GM18517 (cell line): ENCODE measurements at regions not wholly inside any gene's neighbourhood (a gene's known extent, or its start where the extent isn't known, plus 50 kb on each side); places are given as distances from the start of the nearest gene placed in this dataset.

Experiments used
- ATAC-seq: cut with Tn5 transposase; IDR thresholded peaks from one replicate; pipeline ENCODE4 v1.9.1; 2021; ENCODE audit warnings: mild to moderate bottlenecking, moderate library complexity; ENCODE audit not compliant: unreplicated experiment

DNA sequence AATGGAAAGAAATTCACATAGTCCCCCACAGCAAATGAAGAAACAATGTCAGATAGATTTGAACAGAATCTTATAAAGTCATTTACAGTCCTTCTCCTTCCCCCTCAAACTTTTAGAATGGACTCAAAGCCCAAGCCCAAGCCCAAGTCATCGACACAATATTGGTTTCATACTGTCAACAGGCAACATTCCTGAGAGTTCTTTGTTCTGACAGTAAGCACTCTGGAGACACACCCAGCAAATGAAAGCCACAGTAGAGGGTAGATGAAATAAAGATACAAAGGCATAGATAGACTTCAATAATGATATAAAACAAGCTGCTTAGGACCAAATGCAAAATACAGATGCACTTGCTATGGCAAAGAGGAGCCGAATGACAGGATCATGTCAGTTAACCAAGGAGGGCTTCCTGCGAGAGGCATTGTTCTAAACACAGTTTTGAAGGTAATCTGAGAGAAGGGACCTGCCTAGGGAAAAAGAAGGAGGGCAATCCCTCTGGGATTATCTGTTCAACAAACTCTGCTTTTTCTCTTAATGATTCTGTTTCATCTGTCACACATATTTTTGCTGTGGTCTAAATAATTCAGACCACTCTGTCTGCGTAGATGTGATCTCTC is 97.1 kb upstream of the MAP4K3 start:
- no peak for ATAC-seq

DNA sequence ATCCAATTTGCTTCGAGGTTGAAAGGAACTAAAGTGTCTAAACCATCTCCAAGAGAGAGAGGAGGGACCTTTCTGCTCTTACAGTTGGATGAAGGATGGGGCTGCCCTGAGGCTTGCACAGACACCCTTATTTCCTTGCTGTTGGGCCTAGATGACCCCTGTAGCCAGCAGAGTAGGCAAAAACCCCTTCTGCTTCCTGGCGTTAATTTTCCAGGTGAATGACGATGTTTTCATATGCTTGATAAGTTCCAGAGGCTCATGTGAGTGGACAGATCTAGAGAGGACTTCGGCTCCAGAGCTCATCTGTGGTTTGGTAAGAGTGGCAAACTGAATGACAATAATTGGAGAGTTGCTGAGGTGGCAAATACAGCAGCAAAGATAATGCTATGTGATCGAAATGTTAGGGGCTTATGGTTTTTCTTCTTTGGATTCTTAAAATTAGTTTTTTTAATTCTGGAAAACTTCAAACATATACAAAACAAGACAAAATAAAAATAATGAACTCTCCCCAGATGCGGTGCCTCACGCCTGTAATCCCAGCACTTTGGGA is 98.6 kb upstream of the MAP4K3 start:
- ATAC-seq = no peak

DNA sequence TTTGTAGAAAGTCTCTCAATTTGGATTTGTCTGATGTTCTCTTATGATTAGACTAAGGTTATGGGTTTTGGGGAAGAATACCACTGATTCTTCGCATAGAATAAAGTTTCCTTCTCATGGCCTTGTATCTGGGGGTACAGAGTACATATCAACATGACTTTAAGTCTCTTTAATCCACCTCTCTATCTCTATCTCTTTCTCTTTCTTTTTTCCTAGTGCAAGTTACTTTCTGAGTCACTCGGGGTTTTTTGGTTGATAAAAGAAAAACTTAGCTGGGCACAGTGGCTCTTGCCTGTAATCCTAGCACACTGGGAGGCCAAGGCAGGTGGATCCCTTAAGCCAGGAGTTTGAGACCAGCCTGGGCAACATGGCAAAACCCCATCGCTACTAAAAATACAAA is 100.1 kb upstream of the MAP4K3 start:
- ATAC-seq = no peak

DNA sequence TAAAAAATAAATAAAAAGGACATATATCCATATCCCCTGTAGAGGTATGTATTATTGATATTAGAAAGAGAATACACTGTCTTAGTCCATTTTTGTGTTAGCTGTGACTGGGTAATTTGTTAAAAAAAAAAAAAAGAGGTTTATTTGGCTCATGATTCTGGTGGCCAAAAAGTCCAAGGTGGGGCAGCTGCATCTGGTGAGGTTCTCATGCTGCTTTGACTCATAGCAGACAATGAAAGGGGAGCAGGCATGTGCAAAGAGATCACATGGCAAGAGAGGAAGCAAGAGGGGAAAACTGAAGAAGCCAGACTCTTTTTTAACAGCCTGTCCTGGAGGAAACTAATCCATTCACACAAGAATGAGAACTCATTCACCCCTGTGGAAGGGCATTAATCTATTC is 101.6 kb upstream of the MAP4K3 start:
- no peak for ATAC-seq

DNA sequence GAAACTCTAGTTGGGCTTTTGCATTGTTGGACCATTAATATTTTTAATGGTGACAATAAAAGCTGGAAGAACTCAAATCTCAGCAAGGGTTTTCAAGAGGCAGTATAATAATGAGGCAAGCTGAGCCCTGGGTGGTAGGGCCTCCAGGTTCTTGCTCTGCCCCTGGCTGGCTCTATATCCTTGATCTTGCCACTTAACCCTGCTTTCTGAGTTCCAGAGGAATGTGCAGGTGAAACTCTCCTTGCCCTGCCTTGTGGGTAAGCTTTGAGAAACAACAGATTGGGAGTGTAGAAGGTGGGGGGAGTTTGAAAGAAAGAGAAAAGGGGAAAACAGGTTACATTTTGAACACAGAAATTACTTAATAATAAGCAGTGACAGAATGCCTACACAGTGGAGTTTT is 103.3 kb upstream of the MAP4K3 start:
- no peak for ATAC-seq

DNA sequence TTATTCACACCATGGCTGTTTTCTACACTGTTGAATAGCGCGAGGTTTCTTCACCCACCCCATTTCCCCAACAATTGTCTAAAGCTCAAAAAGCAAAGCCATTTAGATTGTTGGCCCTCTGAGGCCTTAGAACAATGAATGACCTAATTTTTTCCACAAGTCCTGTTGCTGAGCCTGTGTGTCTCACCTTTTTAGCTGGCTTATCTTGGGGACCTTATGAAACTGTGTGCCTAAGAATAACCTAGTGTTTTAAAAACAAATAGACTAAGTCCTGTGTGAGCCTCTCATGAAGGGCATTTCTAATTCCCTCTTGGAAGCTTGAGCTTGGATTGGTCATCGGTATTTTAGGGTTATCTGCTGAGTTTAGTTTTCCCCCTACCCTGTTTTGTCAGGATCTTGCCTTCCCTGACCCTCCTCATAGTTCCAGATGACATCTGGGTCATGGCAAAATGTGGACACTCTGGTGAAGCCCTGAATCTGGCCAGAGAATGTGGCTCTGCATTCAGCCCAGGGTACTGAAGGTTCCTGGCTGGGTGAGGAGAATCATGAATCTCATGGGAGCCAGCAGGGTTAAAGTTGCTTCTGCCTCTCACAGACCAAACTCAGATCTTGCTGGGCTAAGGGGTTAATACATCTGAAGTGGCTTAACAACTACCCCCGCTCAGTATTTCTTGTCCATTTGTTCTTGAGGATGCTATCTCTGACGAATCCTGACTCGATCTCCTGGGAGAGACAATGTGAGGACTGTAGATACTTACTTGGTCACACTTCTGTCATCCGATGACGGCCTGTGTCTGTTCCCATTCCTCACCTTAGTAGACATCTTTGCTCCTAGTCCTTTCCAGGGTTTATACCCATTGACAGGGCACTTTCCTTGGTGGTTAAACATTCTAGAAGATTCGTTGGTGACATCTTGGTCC is 104.2 kb upstream of the MAP4K3 start:
- ATAC-seq = no peak

DNA sequence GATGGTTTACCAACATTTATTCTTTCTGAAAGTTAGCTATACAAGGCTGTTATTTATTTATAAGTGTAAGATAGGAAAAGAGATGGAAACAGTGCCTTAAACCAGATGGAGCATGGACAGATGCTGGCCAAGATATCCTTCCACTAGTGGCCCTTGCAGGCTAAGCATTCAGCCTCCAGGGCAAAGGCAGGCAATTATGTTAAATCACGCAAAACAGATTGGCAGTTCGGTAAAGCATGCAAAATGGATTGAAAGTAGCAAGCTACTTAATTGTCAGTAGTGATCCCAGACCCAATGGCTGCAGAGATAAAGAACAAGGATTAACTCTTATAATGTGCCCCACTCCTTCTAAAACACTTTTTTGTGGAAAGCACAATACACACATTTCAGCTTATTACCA is 105.4 kb upstream of the MAP4K3 start:
- ATAC-seq = no peak

DNA sequence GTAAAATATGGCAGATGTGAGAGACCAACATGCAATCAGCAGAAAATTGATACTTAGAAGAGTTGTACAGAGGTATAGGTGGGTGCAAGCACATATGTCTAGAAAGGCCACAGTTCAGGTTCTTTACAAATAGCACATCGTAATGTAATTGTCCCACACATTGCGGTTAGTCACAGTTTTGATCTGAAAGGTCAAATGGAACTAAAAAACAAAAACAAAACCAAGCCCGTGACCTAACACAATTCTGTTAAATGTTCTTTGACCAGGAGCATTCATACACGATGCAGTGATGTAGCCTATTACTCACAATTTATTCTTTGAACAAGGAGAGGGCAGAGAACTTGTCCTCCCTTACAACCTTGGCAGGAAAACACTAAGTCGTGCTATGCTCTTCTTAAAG is 108.9 kb upstream of the MAP4K3 start:
- ATAC-seq = no peak

DNA sequence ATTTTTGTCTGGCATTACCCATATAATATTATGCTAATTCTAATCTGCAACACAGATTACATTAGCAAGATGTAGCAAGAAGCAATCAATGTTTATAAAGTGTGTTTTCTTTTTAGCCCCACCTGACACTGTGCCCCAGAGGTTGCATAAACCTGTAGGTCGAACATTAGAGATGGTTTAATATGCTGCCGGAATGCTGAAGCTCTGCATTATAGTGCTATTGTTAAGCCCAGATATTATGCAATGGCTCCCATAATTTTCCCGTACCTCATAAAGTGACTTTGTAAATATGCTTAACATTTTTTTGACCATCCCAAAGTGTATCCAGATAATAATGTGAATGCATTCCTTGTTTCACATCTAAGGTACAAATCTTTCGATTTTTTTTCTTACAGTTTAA is 109.3 kb upstream of the MAP4K3 start:
- no peak for ATAC-seq

DNA sequence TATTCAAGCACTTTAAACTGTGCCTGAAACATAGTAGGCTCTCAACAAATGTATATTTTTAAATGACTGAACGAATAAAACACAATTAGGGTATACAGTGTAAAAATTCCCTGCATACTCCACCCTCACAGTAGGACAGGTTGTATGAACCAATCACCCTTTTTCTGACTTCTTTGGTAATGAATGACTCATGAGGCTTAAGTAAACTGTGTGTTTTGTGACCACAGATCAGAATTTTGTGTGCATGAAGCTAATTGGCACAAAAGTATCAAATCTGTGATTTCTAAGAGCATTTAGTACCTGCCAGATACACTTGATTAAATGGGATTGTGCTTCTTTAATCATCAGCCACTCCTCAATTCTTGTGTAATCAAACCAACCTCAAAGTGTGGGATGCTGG is 109.9 kb upstream of the MAP4K3 start:
- ATAC-seq = no peak

DNA sequence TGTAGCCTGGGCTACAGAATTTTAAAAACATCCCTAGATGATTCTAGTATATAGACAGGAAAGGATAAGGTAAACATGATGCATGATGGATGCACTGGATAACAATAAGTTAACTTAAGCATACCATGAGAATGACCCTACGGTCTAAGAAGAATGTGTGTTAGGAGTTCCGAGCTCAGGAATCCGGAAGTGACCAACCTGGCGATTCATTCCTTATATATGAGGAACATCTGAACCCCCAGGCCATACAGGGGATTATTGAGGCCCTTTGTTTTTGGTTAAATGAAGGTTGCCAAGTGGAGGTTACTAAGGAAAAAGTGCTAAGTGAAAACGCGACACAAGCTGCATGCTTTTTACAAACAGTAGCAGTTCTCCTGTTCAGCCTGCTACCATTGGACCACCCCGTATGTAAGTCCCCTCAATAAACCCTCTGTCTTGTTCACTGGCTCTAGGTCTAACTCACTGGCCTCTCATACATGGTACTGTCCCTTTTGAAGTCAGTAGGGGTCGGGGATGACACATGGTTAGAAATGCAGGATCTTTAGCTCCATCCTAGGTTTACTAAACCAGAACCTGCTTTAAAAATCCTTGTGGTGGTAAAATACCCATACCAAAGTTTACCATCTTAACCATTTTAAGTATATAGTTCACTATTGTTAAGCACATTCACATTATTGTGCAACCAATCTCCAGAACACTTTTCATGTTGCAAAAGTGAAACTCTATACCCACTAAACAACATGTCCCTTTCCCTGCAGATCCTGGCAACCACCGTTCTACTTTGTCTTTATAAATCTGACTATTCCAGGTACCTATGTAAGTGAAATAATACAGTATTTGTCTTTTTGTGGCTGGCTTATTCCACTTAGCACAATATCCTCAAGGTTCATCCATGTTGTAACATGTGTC is 111.0 kb upstream of the MAP4K3 start:
- no peak for ATAC-seq

DNA sequence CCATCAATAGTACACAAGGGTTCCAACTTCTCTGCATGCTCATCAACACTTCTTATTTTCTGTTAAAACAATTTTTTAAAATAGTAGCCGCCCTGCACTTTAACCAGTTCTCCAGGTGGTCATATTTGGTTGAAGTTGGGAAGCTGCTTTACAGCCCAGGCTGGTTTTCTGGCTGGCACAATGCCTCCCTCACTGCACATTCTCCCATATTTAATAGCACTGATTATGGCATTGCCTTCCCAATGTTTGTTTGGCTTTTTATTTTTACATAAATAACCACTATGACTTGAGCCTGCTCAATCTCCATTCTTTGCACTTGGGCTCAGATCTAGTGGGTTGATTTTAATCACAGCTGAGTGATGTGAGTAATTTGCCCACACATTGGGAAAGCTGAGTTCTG is 111.9 kb upstream of the MAP4K3 start:
- no peak for ATAC-seq

DNA sequence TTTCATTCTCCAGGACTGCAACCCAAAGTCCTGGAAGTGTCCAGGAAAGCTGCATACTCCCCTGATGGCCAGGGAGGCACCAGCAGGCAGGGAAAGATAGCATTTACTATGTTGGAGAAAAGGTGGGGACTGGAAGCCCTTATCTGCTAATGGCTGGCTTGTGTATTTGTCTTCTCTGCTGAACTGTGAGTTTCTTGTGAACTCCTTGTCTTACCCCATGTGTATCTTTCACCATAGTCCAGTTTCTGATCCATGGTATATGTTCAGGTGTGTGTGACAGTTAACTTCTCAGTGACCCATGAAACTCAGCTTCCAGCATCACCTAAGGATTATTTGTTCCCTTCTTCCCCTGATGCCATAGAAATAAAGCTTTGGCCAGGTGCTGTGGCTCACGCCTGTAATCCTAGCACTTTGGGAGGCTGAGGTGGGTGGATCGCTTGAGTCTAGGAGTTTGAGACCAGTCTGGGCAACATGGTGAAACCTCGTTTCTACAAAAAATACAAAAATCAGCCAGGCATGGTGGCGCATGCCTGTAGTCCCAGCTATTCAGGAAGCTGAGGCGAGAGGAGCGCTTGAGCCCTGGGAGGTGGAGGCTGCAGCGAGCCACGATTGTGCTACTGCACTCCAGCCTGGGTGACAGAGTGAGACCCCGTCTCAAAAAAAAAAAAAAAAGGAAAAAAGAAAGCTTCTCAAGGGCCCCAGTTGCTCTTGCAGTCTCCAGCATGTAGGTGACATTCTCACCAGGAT is 112.8 kb upstream of the MAP4K3 start:
- no peak for ATAC-seq

DNA sequence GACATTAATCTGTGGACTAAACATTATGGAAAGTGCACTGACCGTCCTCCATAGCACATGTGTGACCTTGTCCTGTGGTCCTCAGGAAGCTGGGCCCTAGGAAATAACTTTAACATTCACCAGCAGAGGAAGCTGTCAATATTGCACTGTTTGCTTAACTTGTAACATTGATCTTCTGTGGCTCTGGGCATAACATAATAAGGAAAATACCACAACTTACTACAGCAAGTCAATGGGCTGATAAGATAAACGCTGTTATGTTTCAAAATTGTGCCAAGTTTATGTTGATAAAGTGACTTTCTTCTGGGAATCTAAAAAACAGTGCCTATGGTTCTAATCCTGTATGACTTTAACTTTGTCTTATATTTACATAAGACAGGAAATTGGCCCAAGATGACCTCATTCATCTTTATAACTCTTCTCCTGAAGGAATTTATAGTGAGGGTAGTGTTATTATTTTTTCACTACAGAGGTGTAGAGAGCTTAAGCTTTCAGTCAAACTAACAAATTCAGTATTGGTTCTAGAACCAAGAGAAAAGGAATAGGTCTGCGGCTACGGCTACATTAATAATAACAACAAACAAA is 113.7 kb upstream of the MAP4K3 start:
- no peak for ATAC-seq

DNA sequence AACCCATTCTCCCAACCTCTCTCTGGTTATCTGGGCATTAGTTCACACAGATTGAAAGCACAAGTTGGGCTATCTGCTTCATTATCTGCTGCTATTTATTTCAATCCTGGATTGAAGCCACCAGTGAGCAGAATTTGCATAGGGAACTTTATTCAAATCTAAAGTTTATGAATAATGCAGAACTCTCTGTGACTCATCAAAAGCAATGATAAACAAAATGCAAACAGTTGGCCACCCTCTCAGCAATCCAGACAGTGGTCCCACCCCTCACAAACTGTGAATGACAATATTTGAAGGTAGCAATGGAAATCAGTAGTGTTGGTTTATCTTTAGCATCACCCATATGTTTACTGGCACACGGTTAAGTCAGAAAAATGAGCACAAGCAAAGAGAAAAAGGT is 106.8 kb upstream of the TMEM178A start:
- ATAC-seq = no peak

DNA sequence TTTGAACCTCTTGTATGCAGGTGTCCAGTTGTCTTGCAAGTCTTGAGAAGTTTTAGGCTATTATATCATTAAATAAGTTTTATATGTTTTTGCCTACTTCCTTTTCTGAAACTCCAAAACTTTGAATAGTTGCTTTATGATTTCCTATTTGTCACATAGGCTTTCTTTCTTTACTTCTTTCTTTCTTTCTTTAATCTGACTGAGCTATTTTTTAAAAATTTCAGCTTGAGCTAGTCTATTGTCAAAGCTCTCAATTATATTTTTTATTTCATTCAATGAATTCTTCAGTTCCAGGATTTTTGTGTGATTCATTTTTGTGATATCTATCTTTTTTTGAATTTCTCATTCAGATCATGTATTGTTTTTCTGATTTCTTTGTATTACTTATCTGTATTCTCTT is 102.1 kb upstream of the TMEM178A start:
- ATAC-seq = no peak

DNA sequence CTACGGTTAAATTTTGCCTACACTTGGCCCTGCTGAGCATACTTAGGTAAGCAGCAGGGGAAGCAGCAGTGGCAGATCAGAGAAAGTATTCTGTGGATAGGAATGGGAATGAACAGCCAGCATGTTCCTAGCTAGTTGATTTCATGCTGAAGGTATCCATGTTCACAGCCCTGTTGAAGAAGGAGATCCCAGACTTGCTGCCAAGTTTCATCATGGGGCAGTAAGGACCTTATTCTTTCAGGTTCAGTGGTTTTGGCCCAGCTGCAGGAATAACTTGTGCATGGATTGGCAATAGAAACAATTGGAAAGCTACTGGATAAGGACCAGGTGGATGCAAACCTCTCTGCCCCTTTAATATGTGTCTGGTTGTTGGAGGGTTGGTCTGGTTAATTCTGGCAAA is 98.2 kb upstream of the TMEM178A start:
- ATAC-seq = no peak

DNA sequence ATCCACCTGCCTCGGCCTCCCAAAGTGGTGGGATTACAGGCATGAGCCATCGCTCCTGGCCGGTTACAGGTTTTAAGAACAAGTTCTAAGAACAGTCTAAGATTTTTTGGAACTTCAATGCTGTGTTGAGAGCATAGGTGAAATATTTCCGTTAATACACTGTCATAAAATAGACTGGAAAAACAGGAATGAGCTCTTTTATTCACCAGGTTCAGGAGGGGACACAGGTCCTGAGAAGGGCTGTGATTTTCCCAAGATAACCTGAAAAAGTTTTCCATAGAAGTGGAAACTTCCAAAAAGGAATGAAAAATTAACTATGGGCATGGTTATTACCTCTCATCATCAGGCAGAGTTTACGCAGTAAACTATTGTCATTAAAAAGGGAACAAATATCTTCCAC is 97.6 kb upstream of the TMEM178A start:
- no peak for ATAC-seq

DNA sequence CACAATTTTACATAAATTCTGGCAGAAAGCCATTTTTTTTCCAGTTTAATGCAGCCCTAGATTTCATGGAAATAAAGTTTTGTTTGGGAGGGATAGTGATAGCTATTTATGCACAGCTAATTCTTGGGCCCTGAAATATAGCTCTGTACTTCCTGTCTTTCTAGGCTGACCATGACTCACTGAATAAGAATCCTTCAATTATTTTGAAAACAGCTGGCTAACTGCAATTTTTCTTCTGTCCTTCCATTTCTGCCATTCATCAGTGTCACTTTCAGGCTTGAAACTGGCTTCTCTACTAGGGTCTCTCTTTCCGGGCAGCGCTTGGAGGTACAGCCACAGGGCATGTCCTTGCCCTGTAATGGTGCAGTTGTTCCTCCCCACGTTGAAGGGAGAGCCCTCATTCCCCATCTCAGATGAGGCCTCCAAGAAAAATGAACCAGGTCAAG is 97.1 kb upstream of the TMEM178A start:
- ATAC-seq = no peak

DNA sequence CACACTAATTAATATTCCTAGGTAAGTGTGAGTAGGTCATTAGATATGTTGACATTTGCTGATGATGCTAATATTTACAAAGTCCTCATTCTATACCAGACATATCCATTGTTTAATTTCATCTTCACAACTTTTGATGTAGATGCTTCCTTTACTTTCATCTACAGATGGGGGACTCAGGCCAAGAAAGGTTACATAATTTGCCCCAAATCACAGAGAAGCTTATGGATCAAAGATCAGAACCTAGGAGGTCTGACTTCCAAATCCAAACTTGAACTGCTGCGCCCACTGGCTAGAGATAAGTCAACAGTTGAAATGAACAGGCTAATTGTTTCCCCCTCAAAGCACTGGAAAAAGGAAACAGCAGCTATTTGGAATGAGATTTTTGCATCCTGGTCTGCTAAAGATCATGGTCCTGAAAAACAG is 95.6 kb upstream of the TMEM178A start:
- ATAC-seq = no peak
